ENCODE measurements at regions not wholly inside any gene's neighbourhood (a gene's known extent, or its start where the extent isn't known, plus 50 kb on each side); places are given as distances from the start of the nearest gene placed in this dataset.

GRCh38 chr10:44060221-44060620 is 324.7 kb downstream of the CXCL12 start:
- no peak overlapping the region for H3K4me3 Mint-ChIP-seq
- Histone ChIP-seq H3K79me2 (ENCODE audit: insufficient read depth, low read length) (no peaks in the 10 kb centered on the region), H3K9me3 (replicated peaks in 1 of 2; ENCODE audit: control insufficient read depth in 1 of 2, insufficient read depth in 1 of 2, low read length in 2 of 2) (no peaks in the 10 kb centered on the region), H3K4me2 (replicated peaks; ENCODE audit: extremely low read depth, low read length, poor library complexity, severe bottlenecking) (no peak overlapping the region), H3K36me3 (replicated peaks in 1 of 2; ENCODE audit: control insufficient read depth in 1 of 2, insufficient read depth in 2 of 2, low read length in 2 of 2) (no peaks in the 10 kb centered on the region), H3K27me3 (ENCODE audit: control insufficient read depth in 2 of 2, insufficient read depth in 2 of 2, low read length in 2 of 2) (no peaks in the 10 kb centered on the region), H3K4me3 (replicated peaks in 1 of 3; ENCODE audit: low read depth in 2 of 3, low read length in 3 of 3) (no peak overlapping the region), H2AFZ (ENCODE audit: insufficient read depth, low read depth, low read length, poor library complexity, severe bottlenecking) (no peak overlapping the region), H3K9ac (ENCODE audit: insufficient read depth, low read length, poor library complexity, severe bottlenecking) (no peak overlapping the region), H3K4me1 (ENCODE audit: control insufficient read depth in 1 of 2, insufficient read depth in 2 of 2, low read length in 2 of 2) (no peaks in the 10 kb centered on the region), H3K27ac (ENCODE audit: low read depth in 1 of 2, low read length in 2 of 2) (no peak overlapping the region), H4K20me1 (ENCODE audit: insufficient read depth, low read length) (no peaks in the 10 kb centered on the region)
- no peaks in the 10 kb centered on the region for H3K36me3 Mint-ChIP-seq
- DNase-seq = no peak
- peaks cover 0 to 5% (median 0%) of the 10 kb centered on the region in 7 donors for H3K9me3 Mint-ChIP-seq
- TF ChIP-seq, protein P1, sequence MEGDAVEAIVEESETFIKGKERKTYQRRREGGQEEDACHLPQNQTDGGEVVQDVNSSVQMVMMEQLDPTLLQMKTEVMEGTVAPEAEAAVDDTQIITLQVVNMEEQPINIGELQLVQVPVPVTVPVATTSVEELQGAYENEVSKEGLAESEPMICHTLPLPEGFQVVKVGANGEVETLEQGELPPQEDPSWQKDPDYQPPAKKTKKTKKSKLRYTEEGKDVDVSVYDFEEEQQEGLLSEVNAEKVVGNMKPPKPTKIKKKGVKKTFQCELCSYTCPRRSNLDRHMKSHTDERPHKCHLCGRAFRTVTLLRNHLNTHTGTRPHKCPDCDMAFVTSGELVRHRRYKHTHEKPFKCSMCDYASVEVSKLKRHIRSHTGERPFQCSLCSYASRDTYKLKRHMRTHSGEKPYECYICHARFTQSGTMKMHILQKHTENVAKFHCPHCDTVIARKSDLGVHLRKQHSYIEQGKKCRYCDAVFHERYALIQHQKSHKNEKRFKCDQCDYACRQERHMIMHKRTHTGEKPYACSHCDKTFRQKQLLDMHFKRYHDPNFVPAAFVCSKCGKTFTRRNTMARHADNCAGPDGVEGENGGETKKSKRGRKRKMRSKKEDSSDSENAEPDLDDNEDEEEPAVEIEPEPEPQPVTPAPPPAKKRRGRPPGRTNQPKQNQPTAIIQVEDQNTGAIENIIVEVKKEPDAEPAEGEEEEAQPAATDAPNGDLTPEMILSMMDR (IDR thresholded peaks at IDR 0.05) = no peak
- intact Hi-C loops (cut with micrococcal nuclease) = no loop called here
- H3K27me3 Mint-ChIP-seq (ENCODE audit: low read depth in 3 of 3) = peaks cover 1 to 10% (median 3%) of the 10 kb centered on the region in 3 donors
- H3K4me1 Mint-ChIP-seq = no peaks in the 10 kb centered on the region
- peak overlapping the region in 1 of 7 donors; percentile 42 for H3K27ac Mint-ChIP-seq
- WGBS (ENCODE audit: insufficient coverage) = no CpG with 5 or more reads among the region's 2 CpGs

DNA sequence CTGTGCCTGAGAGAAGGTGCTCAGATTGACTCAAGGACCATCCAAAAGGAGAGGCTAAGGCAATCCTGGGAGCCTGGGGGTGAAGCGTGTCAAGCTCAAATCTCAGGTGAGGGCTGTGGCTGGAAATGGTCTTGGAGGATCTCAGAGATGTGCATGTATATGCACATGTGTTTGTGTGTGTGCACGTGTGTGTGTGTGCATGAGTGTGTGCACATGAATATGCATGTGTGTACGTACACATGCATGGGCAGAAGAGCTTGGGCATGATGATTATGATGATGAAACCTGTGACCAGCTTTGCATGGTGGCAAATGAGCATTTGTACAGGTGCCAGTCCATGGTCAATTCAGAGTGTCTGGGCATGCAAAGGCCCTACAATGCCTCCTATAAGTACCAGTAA is 326.6 kb downstream of the CXCL12 start:
- Histone ChIP-seq H4K20me1 (ENCODE audit: insufficient read depth, low read length) (no peaks in the 10 kb centered on the region), H3K4me1 (ENCODE audit: control insufficient read depth in 1 of 2, insufficient read depth in 2 of 2, low read length in 2 of 2) (no peaks in the 10 kb centered on the region), H2AFZ (ENCODE audit: insufficient read depth, low read depth, low read length, poor library complexity, severe bottlenecking) (no peak overlapping the region), H3K27me3 (ENCODE audit: control insufficient read depth in 2 of 2, insufficient read depth in 2 of 2, low read length in 2 of 2) (no peaks in the 10 kb centered on the region), H3K9ac (ENCODE audit: insufficient read depth, low read length, poor library complexity, severe bottlenecking) (no peak overlapping the region), H3K4me3 (replicated peaks in 1 of 3; ENCODE audit: low read depth in 2 of 3, low read length in 3 of 3) (no peak overlapping the region), H3K36me3 (replicated peaks in 1 of 2; ENCODE audit: control insufficient read depth in 1 of 2, insufficient read depth in 2 of 2, low read length in 2 of 2) (no peaks in the 10 kb centered on the region), H3K4me2 (replicated peaks; ENCODE audit: extremely low read depth, low read length, poor library complexity, severe bottlenecking) (no peak overlapping the region), H3K27ac (ENCODE audit: low read depth in 1 of 2, low read length in 2 of 2) (no peak overlapping the region), H3K79me2 (ENCODE audit: insufficient read depth, low read length) (no peaks in the 10 kb centered on the region), H3K9me3 (replicated peaks in 1 of 2; ENCODE audit: control insufficient read depth in 1 of 2, insufficient read depth in 1 of 2, low read length in 2 of 2) (no peaks in the 10 kb centered on the region)
- WGBS (ENCODE audit: insufficient coverage) = 88% methylated on average over 3 of the region's 3 CpGs
- intact Hi-C loops (cut with micrococcal nuclease) = no loop called here
- H3K4me1 Mint-ChIP-seq = no peaks in the 10 kb centered on the region
- TF ChIP-seq, protein P1 (IDR thresholded peaks at IDR 0.05) = no peak
- H3K36me3 Mint-ChIP-seq = no peaks in the 10 kb centered on the region
- H3K27me3 Mint-ChIP-seq (ENCODE audit: low read depth in 3 of 3) = peaks cover 2 to 12% (median 6%) of the 10 kb centered on the region in 3 donors
- no peak overlapping the region for H3K4me3 Mint-ChIP-seq
- H3K9me3 Mint-ChIP-seq = peaks cover 0 to 6% (median 0%) of the 10 kb centered on the region in 7 donors
- DNase-seq = no peak
- H3K27ac Mint-ChIP-seq = no peak overlapping the region
